Lower lobe of right lung (tissue), 2 donors: ENCODE measurements at regions not wholly inside any gene's neighbourhood (a gene's known extent, or its start where the extent isn't known, plus 50 kb on each side); places are given as distances from the start of the nearest gene placed in this dataset.
"Not testable (repeated sequence)": the region's sequence is repeated elsewhere in the genome, so short reads cannot be mapped to it uniquely, and the experiment has no call there.

ENCODE experiments used
- ATAC-seq, 2 donors: fragments of 200-7000 bp; cut with Tn5 transposase; one replicate each; pipeline ENCODE4 v1.9.1; 2020 to 2022; ENCODE audit warnings: mild to moderate bottlenecking in 2 of 2, moderate library complexity in 2 of 2
- DNase-seq: peaks from one replicate; pipeline ENCODE4 v3.0.0-alpha.2; 2020
- H3K27ac ChIP-seq: fragments of 200-600 bp; one replicate; pipeline ENCODE4 v1.8.0; 2022
- H3K27me3 ChIP-seq: fragments of 200-600 bp; one replicate; pipeline ENCODE4 v1.8.0; 2022; ENCODE audit warnings: low read depth
- H3K36me3 ChIP-seq: fragments of 200-600 bp; one replicate; pipeline ENCODE4 v1.8.0; 2022; ENCODE audit warnings: mild to moderate bottlenecking
- H3K4me1 ChIP-seq: fragments of 200-600 bp; one replicate; pipeline ENCODE4 v1.8.0; 2022
- H3K4me3 ChIP-seq: fragments of 200-600 bp; one replicate; pipeline ENCODE4 v1.8.0; 2022; ENCODE audit warnings: mild to moderate bottlenecking
- H3K9me3 ChIP-seq: fragments of 200-600 bp; one replicate; pipeline ENCODE4 v1.8.0; 2022
- intact Hi-C: fragments of 100-400 bp; cut with DNase I; formaldehyde crosslinking; loops from one replicate; pipeline ENCODE4 v1.11.0; 2022
- TF ChIP-seq, protein P1 (sequence below): fragments of 200-600 bp; IDR thresholded peaks from one replicate; pipeline ENCODE4 v1.8.0; 2022; ENCODE audit warnings: antibody characterized with exemption, mild to moderate bottlenecking
- donor health status: DM: no; HTN: yes; CAD: no; lungs with severe emphysema.

DNA sequence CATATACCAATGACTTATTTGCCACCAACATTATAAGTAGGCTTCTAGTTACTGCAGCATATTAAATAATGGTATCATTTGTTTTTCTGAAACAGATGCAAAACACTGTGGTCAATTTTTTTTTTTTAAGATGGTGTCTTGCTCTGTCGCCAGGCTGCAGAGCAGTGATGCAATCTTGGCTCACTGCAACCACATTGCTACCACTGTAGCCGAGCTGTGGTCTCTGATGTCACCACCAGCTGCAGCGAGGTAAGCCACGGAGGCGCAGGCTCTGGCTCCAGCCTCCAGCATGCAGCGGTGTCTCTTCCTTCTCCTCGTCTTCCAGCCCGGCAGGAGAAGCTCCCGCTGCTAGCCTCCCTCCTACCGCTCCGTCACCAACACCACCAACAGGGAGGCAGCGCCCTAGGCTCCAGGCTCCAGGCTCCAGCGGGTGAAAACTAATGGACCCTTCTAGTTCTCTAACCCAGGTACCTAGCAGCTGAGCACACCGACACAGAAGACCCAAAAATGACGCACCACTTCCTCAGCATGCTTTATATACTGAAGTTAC lies 840.8 kb downstream of the SPATA31A1 start:
- H3K4me1 ChIP-seq, ATAC-seq, DNase-seq, H3K27ac ChIP-seq, H3K27me3 ChIP-seq, H3K9me3 ChIP-seq, H3K36me3 ChIP-seq, intact Hi-C loops, H3K4me3 ChIP-seq: not testable (repeated sequence)

DNA sequence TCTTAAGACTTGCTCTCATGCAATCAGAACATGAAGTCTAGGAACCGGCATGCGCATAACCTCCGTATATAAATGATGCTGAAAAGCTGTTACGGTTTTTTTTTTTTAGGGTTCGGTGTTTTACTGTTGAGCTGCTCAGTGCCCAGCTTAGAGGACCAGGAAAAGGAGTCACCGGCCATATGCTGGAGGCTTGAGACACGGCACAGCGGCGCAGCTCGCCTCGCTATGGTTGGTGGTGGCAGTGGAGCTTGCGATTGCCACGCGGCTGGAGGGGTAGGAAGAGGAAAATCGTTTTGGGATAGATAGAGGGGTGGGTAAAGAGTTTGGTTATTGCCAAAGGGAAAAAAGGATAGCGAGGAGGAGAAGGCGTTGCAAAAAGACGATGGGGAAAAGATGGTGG lies 841.3 kb downstream of the SPATA31A1 start:
- H3K4me1 ChIP-seq, H3K27ac ChIP-seq, DNase-seq, ATAC-seq, H3K4me3 ChIP-seq, H3K27me3 ChIP-seq, intact Hi-C loops, H3K36me3 ChIP-seq, H3K9me3 ChIP-seq: not testable (repeated sequence)

DNA sequence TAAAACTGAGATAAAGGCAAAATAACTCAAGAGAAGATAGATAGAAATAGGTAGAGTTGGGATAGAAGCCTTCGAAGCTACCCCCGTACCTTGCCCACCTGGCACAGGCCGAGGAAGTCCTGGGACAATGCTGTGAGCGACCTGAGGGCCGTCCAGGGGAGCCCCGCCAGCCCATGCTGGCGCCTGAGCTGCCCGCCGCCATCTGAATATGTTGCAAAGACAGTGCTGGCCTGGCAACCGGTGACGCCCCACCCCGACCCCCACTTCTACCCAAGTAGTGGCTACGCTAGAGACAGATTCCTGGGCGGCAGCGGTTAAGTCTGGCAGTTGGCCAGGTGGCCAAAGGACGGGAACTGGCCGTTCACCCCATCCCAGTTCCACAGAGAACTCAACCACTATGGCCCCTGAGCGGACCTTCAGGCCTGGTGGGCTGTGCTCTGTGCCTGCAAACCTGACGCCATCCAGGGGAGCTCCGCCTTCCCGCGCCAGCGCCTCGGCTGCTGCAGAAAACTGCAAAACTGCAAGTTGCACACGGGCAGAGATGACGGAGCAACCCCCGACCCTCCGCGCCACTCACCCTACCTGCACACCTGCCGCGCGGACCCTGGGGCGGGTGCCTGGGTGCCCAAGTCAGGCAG lies 866.2 kb downstream of the SPATA31A1 start:
- H3K9me3 ChIP-seq, H3K4me3 ChIP-seq, H3K27me3 ChIP-seq, ATAC-seq, H3K36me3 ChIP-seq, H3K27ac ChIP-seq, intact Hi-C loops, DNase-seq, H3K4me1 ChIP-seq: not testable (repeated sequence)

DNA sequence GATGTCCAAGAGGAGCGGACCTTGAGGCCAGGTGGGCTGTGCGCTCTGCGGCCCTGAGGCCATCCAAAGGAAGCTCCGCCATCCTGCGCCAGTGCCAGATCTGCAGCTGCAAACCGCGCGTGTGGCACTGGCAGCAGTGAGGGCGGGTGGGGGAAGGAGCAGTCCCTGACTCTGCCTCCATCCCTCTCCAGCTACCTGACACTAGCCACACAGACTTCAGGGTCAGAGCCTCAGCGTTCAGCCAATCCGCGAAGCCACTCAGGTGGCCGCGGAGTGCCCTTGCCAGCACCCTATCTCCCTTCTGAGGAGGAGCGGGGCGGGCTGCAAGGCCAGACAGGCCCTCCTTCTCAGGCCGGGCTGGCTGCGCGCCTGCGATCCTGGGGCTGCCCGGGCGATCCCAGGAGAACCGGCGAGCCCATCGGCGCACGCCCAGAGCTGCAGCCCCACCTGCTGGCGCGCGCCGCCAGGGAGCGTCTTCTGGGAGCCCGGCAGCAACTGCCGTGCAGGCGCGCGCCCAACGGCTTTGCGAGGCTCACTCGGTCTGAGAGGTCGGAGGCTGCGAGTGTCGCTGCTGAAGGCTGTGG lies 867.2 kb downstream of the SPATA31A1 start:
- ATAC-seq, H3K27me3 ChIP-seq, H3K4me1 ChIP-seq, H3K36me3 ChIP-seq, H3K4me3 ChIP-seq, H3K9me3 ChIP-seq, H3K27ac ChIP-seq, intact Hi-C loops: not testable (repeated sequence)
- peak; percentile 41 for DNase-seq
- TF ChIP-seq, protein P1, sequence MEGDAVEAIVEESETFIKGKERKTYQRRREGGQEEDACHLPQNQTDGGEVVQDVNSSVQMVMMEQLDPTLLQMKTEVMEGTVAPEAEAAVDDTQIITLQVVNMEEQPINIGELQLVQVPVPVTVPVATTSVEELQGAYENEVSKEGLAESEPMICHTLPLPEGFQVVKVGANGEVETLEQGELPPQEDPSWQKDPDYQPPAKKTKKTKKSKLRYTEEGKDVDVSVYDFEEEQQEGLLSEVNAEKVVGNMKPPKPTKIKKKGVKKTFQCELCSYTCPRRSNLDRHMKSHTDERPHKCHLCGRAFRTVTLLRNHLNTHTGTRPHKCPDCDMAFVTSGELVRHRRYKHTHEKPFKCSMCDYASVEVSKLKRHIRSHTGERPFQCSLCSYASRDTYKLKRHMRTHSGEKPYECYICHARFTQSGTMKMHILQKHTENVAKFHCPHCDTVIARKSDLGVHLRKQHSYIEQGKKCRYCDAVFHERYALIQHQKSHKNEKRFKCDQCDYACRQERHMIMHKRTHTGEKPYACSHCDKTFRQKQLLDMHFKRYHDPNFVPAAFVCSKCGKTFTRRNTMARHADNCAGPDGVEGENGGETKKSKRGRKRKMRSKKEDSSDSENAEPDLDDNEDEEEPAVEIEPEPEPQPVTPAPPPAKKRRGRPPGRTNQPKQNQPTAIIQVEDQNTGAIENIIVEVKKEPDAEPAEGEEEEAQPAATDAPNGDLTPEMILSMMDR = peak; percentile 20

DNA sequence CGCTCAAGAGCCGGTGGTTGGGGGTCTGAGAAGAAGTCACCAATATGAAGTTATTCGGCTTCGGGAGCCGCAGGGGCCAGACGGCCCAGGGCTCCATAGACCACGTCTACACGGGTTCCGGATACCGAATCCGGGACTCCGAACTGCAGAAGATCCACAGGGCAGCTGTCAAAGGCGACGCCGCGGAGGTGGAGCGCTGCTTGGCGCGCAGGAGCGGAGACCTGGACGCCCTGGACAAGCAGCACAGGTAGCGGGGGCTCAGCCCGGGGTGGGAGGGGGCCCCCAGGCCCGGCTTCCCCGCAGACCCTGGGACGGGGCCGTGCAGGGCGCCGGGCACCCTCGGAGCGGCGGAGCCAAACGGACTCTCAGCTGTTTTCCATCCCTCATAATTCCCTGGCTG lies 867.9 kb downstream of the SPATA31A1 start:
- H3K4me3 ChIP-seq, H3K27ac ChIP-seq, H3K9me3 ChIP-seq, H3K27me3 ChIP-seq, H3K36me3 ChIP-seq, intact Hi-C loops, ATAC-seq, H3K4me1 ChIP-seq: not testable (repeated sequence)
- peak; percentile 28 for DNase-seq
